ENCODE measurements at regions not wholly inside any gene's neighbourhood (a gene's known extent, or its start where the extent isn't known, plus 50 kb on each side); places are given as distances from the start of the nearest gene placed in this dataset.

- TF ChIP-seq CTCF (IDR thresholded peaks at IDR 0.05; ENCODE audit: low read length) = no peak
- no peak for TF ChIP-seq EZH2 (IDR thresholded peaks at IDR 0.05; ENCODE audit: borderline replicate concordance, low read length)
Measured at GRCh38 chr9:26775391-26775790, 117.2 kb downstream of the CAAP1 start.
